ENCODE measurements at regions not wholly inside any gene's neighbourhood (a gene's known extent, or its start where the extent isn't known, plus 50 kb on each side); places are given as distances from the start of the nearest gene placed in this dataset.

DNA sequence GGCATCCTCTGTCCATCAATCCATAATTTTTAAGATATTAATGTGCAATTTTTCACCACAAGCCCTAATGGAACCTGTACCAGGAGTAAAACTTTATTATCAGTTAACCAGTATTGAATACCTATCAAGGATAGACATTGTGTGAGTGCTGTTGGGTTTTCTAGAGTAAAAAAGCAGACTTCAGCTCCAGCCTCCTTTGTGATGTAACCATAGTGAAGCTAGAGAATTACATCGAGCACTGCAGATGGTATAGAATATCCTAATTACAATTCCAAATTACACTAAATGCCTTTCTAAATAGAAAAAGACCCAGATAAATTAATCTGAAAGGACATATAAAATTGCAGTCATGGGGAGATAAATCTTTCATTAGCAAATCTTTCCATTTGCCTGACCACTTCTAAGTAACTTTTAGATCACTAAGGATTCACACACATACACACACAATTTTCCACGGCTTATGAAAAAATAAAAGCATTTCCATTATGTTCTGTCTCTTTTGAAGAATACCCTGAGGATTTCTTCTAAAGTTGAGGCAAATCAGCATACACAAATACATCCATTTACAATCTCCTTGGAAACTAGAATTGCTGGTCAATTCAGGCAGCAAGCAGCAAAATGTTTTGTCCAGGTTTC, 117.1 kb upstream of the TANK start:
- intact Hi-C loops (cut with DNase I): no loop called here
- H3K27ac ChIP-seq: no peak overlapping the region
- H3K36me3 ChIP-seq: no peaks in the 10 kb centered on the region
- H3K9me3 ChIP-seq: no peaks in the 10 kb centered on the region
- no peak overlapping the region for H3K4me3 ChIP-seq
- TF ChIP-seq, protein P1, sequence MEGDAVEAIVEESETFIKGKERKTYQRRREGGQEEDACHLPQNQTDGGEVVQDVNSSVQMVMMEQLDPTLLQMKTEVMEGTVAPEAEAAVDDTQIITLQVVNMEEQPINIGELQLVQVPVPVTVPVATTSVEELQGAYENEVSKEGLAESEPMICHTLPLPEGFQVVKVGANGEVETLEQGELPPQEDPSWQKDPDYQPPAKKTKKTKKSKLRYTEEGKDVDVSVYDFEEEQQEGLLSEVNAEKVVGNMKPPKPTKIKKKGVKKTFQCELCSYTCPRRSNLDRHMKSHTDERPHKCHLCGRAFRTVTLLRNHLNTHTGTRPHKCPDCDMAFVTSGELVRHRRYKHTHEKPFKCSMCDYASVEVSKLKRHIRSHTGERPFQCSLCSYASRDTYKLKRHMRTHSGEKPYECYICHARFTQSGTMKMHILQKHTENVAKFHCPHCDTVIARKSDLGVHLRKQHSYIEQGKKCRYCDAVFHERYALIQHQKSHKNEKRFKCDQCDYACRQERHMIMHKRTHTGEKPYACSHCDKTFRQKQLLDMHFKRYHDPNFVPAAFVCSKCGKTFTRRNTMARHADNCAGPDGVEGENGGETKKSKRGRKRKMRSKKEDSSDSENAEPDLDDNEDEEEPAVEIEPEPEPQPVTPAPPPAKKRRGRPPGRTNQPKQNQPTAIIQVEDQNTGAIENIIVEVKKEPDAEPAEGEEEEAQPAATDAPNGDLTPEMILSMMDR (IDR thresholded peaks at IDR 0.05): no peak
- DNase-seq (no peak), ATAC-seq (no peak)
- peaks cover 0 to 3% of the 10 kb centered on the region in 2 donors for H3K4me1 ChIP-seq
- H3K27me3 ChIP-seq: no peaks in the 10 kb centered on the region

DNA sequence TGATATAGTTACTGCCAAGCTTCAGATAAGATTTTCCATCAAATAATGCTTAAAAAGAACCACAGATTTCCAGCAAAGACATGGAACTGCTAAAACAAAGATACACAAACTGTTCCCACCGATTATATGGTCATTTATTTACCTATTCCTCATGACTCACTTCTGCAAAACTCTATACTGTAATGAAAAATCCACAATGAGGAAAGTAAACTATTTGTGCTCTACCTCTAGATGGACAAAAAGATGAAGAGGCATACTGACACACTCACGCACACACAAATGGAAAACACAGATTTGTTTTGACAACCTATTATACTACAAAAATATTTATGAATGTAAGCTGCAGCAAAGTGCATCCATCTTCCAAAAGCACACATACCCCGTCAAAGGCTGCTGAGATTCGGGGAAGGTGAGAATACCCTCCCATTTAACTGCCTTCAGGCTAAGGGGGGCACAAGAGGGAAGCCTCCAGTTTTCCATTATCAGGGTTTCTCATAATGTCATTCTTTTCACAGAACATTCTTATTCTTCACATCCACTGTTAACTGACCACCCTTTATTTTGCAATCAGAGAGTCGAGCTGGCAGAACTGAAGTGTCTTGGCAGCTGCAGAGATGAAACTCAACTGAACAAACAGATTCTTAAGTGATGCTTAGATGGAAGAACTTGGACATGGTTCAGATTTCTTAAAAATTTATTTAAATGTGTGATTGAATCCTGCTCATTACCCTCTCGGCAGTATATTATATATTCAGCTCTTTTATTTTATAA, 115.9 kb upstream of the TANK start:
- ATAC-seq (peak; percentile 30), DNase-seq (peak in 2 of 4 donors; percentile 35 to 40)
- TF ChIP-seq, protein P1 (IDR thresholded peaks at IDR 0.05): no peak

DNA sequence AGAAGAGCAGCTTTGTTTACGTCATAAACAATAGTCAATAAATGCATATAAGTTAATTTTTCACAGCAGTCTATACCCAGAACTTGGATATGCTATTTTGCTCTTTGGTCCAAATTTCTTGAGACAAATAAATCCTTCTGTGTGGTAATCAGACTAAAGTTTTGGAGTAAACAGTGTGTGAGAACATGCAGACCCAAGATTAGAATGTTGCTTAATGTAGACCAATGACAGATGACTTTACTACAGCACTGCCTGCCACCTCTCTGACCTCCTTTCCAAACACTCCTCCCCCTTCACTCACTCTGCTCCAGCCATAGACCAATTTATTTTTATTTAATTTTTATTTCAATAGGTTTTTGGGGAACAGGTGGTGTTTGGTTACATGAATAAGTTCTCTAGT, 115.3 kb upstream of the TANK start:
- ATAC-seq: peak; percentile 47

More for the DNA sequence above, 115.9 kb upstream of the TANK start:
- H3K27me3 ChIP-seq: no peaks in the 10 kb centered on the region
- H3K4me3 ChIP-seq: no peak overlapping the region
- no peaks in the 10 kb centered on the region for H3K9me3 ChIP-seq
- intact Hi-C loops (cut with DNase I): no loop called here
- H3K4me1 ChIP-seq: peaks cover 0 to 3% of the 10 kb centered on the region in 2 donors
- H3K36me3 ChIP-seq: no peaks in the 10 kb centered on the region
- H3K27ac ChIP-seq: no peak overlapping the region

DNA sequence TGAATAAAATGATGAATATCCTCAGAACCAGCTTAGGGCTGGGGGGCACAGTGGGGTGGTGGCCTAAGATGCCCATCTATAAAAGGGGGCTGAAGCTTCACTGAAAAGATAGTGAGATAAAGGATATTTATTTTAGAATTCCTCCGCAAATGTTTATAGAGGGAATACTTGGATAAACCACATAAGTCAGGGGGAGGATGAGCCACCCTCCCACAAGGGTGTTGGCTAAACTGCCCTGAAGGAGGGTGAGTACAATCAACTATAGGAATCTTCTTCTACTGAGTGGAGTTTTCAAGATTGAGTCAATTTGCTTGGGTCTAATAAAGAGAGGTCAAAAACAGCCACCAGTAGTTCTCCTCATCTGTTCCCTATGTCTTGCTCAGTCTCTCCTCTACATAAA, 114.5 kb upstream of the TANK start:
- DNase-seq (no peak), ATAC-seq (no peak)
- H3K9me3 ChIP-seq: no peaks in the 10 kb centered on the region
- H3K4me3 ChIP-seq: no peak overlapping the region
- H3K4me1 ChIP-seq: peaks cover 0 to 3% of the 10 kb centered on the region in 2 donors
- H3K27ac ChIP-seq: no peak overlapping the region
- no peaks in the 10 kb centered on the region for H3K36me3 ChIP-seq
- TF ChIP-seq, protein P1 (IDR thresholded peaks at IDR 0.05): no peak
- H3K27me3 ChIP-seq: no peaks in the 10 kb centered on the region
- intact Hi-C loops (cut with DNase I): no loop called here

More for the DNA sequence above, 115.3 kb upstream of the TANK start:
- H3K27me3 ChIP-seq: no peaks in the 10 kb centered on the region
- no peaks in the 10 kb centered on the region for H3K36me3 ChIP-seq
- TF ChIP-seq, protein P1 (IDR thresholded peaks at IDR 0.05): no peak
- intact Hi-C loops (cut with DNase I): no loop called here
- H3K27ac ChIP-seq: no peak overlapping the region
- DNase-seq: peak in 2 of 4 donors; percentile 25 to 35
- H3K4me3 ChIP-seq: no peak overlapping the region
- peaks cover 0 to 3% of the 10 kb centered on the region in 2 donors for H3K4me1 ChIP-seq
- no peaks in the 10 kb centered on the region for H3K9me3 ChIP-seq

DNA sequence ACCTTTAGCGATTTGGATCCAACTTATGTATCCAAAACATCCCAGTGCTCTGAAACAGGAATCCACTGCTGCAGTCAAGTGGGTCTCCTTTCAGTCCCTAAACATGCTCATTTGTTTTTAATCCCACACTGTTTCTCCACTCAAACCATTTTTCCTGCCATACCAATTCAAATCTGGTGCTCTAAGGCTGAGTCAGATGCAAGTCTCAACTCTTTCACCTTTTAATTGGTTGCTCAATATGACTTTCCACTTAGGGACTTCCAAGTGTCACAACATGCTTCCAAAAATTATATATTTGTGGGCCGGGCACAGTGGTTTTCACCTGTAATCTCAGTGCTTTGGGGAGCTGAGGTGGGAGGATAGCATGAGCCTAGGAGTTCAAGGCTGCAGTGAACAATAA, 113.4 kb upstream of the TANK start:
- DNase-seq (no peak), ATAC-seq (no peak)
- Histone ChIP-seq H3K4me1 (peaks cover 0 to 3% of the 10 kb centered on the region in 2 donors), H3K9me3 (no peaks in the 10 kb centered on the region), H3K27ac (no peak overlapping the region), H3K4me3 (no peak overlapping the region), H3K27me3 (no peaks in the 10 kb centered on the region), H3K36me3 (no peaks in the 10 kb centered on the region)
- intact Hi-C loops (cut with DNase I): no loop called here
- TF ChIP-seq, protein P1 (IDR thresholded peaks at IDR 0.05): no peak
